ENCODE measurements at regions not wholly inside any gene's neighbourhood (a gene's known extent, or its start where the extent isn't known, plus 50 kb on each side); places are given as distances from the start of the nearest gene placed in this dataset.

DNA sequence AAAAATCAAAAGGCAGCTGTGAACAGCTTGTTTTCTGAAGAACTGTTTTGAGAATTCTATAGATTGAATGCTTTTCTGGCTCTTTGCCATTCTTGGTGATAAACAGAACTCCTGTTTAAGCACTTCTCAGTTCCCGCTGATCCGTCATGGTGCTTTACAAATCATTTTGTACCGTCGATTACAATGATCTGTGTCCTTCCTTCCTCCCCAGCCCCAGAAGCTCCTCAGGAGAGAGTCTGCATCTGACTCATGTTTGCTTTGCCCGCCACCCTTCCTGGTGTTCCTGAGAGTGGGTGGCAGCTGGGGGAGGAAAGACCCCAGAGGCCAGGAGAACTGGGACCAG lies 538.6 kb upstream of the MARCKS start:
- no peak for DNase-seq

- DNase-seq: no peak
Measured at GRCh38 chr6:113320653-113321052, 536.5 kb upstream of the MARCKS start.

GRCh38 chr6:113326781-113327180 lies 530.4 kb upstream of the MARCKS start:
- DNase-seq: no peak

- DNase-seq: no peak
Measured at GRCh38 chr6:113328886-113329381, 528.2 kb upstream of the MARCKS start.

DNA sequence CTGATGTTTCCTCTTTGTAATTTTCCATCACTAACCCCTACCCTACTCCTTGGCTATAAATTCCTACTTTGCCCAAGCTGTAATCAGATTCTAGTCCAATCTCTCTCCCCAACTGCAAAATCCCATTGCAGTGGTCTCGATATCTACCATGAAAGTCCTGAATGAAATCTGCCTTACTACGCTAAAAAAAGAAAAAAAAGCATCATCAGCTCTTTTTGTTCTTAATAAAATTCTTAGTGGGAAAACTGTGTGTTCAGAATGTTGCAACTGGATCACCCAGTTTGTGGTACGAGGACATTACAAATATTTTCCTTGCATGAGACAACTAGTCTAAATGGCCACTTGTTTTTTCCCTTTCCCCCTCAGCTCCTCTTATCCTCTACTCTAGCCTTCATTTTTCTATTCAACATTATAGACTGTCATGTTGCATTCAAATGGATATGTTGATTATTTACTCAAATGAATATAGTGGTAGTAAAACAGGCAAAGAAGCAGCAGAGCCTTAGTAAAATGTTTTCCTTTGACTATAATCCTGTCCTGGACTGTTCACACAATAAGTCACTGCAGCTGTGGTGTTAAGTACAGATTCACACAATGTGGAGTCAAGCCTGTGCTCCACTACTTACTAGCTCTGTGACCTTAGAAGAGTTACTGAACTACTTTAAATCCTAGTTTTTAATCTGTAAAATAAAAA lies 527.1 kb upstream of the MARCKS start:
- no peak for DNase-seq

DNA sequence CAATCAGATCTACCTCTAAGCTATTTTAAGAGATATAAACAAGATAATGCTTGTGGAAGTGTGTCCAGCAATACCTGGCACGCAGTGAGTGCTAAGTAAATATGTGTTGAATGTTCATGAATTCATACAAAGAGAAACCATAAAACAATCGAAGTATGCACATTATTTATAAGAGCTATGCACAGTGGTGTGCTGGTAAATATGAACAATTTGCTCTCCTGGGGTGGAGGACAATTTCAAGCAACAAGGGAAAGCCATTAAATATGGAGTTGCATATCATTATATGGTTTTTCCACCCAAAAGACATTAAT lies 526.6 kb upstream of the MARCKS start:
- DNase-seq: no peak

- DNase-seq: no peak
Measured at GRCh38 chr6:113331021-113331420, 526.1 kb upstream of the MARCKS start.

DNA sequence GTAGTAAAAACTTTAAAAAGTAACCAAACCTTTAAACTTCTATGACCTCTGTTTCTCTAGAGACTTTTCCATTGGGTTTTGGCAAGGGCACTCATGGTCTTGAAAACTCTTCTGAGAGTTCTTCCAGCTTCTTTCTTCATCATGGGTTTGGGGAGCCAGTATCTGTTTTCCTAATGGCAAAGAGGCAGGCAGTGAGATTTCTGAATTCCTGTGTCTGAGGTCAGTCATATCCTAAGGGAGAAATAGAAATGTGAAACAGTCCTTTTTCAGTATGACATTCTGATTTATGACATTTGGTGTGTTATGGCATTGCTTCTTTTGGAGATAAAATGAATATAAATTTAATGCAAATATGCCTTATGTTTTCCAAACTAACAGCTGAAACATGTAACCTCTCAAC lies 518.5 kb upstream of the MARCKS start:
- DNase-seq: no peak

GRCh38 chr6:113339209-113339608 lies 517.9 kb upstream of the MARCKS start:
- DNase-seq: no peak

DNA sequence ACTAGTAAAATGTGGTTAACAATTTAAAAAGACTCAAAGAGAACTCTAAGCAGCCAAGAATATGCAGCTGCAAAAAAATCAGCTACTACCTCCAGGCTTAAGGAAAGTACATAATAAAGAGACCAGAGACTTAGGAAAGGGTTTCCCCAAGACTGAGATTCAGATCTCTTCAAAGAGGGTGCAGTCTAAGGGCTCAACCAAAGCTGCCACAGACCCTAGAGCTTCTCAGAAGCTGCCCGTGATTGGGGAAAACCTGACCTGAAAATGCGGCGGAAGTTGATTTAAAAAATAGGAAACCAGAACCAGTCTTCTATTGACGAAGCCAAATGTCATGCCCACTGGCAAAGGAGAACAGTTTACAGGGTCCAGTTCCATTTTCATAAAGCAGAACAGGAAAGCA lies 516.8 kb upstream of the MARCKS start:
- no peak for DNase-seq

GRCh38 chr6:113343940-113344339 lies 513.2 kb upstream of the MARCKS start:
- DNase-seq: no peak

DNA sequence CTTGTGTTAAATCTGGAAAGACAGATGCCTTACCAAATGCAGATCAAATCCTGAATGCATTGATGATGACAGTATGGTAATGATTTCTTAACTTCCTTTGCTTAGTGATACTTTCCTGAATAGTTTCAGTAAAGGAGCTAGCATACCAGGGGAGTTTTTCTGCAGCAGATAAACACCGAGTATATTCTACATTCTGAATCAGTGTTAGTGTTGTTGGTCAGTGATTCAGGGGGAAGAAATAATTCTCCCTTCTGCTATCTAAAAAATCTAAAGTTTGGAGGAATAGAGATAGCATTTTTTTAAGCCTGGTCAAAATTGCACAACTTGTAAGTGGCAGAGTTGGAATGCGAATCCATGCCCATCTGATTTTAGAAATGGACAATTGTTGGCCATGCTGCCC lies 512.2 kb upstream of the MARCKS start:
- no peak for DNase-seq

DNA sequence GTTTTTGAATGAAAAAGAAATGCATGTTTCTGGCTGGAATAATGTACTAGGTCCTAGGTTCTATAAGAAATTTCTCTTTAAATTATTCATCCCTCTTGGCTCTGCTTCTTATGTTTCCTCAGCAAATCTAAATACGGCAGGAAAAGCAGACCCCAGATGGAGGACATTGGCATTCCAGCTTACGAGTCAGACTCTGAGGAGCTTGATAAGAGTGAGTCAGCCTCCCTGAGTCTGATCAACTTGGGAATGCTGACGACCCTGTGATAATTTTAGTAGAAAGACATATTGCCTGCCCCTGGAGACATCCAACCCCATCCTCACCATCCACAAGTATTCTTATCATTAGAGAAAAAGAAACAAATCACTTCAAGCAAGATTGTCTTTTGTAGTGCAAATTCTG lies 509.7 kb upstream of the MARCKS start:
- no peak for DNase-seq

- DNase-seq: no peak
Measured at GRCh38 chr6:113350461-113350860, 506.7 kb upstream of the MARCKS start.

DNA sequence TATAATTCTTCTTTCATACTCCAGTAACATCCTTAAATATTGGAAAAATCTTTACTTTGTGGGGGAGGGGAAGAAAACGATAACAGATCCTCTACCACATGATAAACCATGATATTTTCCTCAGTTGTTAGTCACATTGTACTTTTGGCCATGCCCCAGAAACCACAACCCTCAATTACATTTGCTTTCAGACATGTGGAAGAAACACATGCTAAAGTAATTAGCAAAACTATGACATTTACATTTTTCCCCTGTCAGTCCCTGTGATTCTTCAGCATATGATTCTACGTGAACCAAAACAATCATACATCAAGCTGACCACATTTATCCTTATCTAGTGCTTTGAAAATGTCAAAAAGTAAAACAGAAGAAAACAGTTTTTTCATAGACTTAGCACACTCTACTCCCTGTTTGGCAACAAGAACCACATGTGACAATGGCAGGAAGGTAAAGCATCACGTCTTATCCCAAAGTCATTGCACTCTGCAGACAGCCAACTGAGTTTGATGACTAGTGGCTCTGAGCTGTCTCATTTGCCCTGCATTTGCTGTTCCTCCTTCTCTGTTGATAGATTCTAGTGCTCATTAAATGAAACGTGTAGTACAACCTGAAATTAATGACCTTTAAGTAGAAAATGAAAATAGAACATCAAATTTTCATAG lies 505.8 kb upstream of the MARCKS start:
- DNase-seq: no peak

DNA sequence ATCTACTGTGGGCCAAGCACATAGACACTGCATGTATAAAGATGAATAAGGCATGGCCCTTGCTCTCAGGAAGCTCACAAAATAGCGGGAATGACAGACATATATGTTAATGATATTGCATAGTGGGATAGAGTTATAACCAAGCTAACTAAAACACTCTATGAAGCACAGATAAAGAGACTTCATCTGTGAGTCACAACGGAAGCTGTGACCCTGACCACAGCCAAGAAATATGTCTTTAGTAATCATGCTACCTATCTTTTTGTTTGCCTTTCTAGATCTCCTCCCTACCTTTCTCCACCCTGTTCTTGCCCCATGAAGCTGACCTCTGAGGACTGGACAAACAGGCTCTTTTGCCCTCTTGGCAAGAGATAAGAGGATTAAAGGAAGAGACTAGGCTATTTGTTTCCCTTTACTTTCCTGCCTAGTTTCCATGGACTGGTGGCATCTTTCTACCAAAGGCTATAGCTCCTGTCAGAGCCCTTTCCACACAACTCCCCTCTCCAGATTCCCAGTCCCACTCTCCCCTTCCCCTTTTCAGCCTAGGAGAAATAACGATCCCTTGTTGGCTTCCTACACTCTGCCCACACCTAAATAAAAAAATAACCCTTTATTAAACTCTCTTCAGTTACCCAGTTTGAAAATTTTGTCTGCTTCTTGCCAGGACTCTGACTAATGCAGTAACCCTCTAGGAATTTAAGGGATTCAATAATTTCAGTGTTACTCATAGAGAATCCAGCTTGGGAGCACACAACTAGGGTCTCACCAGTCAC lies 504.9 kb upstream of the MARCKS start:
- DNase-seq: no peak

DNA sequence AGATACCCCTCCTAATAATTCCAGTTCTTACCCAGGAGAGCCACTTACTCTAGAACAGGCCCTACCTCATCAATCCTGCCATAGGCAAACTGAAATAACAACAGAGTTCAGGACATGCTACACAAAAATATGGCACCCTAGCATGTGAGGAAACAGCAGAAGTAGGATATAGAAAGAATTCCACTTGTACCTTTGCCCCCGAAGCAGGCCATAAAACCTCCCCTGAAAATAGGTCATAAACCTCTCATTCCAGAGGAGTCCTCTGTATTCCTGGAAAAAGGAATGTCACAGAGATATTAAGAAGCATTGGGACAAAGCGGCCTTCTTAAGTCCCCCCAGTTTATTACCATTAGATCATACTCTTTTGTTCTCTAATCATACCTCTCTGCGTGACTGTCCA lies 504.3 kb upstream of the MARCKS start:
- no peak for DNase-seq

DNA sequence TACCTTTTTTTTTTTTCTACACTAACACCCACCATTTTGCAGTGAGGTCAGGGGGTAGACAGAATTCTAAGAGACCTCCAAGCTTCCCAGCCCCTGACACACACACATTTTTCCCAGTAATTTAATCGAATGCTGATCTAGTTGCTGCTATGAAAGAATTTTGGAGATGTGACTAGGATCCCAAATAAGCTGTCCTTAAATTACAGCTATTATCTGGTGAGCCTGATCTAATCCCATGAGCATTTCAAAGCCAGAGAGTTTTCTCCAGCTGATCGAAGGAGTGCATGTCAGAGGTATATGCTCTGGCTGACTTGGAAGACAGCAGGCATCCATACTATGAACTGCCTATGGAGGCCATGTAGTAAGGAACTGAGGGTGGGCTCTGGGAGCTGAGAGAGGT lies 503.8 kb upstream of the MARCKS start:
- DNase-seq: no peak

DNA sequence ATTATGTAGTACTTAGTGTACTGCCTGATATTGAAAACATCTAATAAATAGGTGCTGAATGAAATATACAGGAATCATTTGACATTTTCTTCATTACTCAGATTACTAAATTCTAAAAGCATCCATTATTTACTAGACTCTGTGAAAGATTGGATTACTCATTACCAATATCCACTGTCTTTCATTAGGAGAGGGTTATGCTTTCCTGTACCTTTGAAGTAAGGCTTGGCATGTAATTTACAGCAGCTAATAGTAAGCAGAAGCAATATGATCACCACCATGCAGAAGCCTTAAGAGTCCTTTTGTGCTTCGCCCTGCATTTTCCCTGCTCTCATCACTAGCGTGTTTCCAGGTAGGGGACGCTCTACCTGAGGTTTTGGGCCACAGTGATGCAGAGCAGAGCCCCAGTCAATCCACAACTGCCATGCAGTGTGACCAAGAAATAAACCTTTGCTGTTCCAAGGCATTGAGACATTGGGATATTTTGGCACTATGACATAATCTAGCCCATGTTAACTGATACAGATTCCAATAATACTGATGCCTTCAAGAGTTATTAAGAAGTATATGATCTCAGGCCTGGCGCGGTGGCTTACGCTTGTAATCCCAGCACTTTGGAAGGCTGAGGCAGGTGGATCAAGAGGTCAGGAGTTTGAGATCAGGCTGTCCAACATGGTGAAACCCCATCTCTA lies 502.8 kb upstream of the MARCKS start:
- DNase-seq: no peak

- no peak for DNase-seq
Measured at GRCh38 chr6:113356139-113356538, 501.0 kb upstream of the MARCKS start.

GRCh38 chr6:113357041-113357440 lies 500.1 kb upstream of the MARCKS start:
- DNase-seq: no peak

DNA sequence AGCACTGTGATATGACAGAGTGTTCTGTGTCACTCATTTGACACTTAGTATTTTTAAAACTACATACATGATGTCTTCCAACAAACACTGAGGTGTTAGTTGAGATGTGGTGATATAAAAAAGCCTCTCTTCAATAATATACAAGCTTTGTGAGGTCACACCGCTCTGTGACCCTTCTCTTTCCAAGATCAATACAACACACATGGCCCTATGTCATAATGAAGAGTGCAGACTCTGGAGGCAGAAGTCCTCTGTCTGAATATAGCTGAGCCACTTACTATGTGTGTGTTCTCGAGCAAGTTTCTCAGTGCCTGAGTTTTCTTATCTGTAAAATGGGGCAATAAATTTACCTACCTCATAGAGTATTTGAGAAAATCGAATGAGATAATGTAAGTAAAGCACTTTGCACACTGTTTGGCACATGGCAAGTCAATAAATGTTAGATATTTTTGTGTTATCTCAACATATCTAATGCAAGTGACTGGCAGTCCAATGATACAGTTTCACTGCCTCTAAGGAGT lies 499.0 kb upstream of the MARCKS start:
- DNase-seq: no peak
